ENCODE measurements at regions not wholly inside any gene's neighbourhood (a gene's known extent, or its start where the extent isn't known, plus 50 kb on each side); places are given as distances from the start of the nearest gene placed in this dataset.

GRCh38 chr11:116467823-116468222 is 305.0 kb downstream of the BUD13 start:
- no peak for DNase-seq

GRCh38 chr11:116466801-116467200 is 306.0 kb downstream of the BUD13 start:
- DNase-seq, result no peak

- no peak for DNase-seq
Observed at GRCh38 chr11:116466191-116466590, 306.6 kb downstream of the BUD13 start.

DNA sequence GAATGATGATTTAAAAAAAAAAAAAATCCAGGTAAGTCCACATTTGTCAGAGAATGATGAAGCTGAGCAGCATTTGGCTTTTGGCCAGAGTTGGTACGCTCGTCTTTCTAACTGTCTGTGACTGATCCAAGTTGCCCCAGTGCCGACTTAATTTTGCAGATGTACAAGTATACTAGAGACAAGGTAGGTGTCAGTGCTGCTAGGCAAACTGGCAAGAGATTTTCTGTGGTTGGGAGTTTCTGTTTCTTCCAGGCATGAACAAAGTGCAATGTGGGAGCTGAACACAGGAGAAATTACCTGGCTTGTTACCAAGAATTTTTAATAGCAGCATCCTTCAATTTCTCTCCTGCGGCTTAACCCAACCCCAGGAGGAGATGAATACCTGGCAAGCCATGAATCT is 307.7 kb downstream of the BUD13 start:
- no peak for DNase-seq

- DNase-seq, result no peak
Observed at GRCh38 chr11:116461789-116462188, 311.0 kb downstream of the BUD13 start.

- DNase-seq, result no peak
Observed at GRCh38 chr11:116460156-116460920, 312.4 kb downstream of the BUD13 start.

- no peak for DNase-seq
Observed at GRCh38 chr11:116459185-116460045, 313.4 kb downstream of the BUD13 start.

GRCh38 chr11:116458546-116458945 is 314.2 kb downstream of the BUD13 start:
- DNase-seq, result no peak

DNA sequence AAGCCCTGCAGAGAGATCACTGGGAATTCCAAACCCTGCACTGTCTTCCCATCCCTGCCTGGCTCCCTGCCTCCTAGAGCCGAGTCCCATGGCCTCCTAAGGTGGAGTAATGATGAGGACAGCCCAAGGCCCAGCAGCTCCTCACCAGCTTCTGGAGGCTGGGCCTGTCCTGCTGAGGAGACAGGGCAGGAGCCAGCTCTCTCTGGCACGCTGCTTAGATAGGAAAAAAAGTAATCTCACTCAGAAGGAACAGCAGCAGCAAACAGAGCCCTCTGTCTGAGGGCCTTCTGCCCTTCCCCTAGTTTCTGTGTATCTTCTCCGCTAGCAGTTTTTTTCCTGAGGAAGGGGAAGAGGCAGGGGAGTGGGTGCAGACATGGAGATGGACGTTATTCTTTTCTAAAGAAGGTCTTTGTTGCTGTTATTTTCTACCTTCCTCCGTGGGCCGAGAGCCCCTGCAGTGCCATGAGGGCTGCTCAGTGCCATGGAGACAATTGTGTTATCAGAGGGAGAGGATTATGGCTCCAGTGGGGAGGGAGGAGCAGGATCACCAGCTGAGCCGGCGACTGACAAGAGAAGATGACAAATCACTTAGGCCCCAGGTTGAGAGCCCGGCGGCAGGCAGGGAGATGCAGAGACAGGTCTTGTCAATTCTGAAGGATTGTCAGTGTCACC is 315.3 kb downstream of the BUD13 start:
- no peak for DNase-seq

- no peak for DNase-seq
Observed at GRCh38 chr11:116454951-116455350, 317.8 kb downstream of the BUD13 start.

DNA sequence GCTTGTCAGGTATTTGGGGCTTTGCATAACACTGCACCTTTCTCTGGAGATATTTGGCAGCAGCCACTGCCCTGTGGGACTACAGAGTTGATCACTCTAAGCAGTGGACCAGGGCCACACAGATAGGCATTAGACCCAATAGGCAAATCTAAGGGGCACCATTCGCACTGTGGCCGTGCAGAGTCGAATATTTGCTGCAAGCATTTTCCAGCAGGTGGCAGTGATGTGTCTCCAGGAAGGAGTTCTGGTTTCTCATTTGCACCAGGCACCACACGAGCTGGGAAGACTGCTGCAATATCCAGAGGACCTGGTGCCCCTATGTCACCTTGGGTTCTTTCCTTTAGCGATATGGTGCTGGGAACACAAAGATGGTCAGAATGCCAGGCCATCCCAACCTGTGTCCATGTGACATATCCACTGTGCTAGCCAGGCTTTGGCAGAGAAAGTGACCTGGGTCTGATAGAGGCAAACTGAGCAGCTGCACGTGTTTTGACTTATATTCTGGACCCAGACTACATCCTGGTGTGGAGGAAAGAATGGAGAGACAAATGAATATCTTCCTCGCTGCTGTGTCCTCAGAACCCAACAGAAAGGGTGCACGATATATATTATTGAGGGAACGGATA is 318.7 kb downstream of the BUD13 start:
- no peak for DNase-seq

DNA sequence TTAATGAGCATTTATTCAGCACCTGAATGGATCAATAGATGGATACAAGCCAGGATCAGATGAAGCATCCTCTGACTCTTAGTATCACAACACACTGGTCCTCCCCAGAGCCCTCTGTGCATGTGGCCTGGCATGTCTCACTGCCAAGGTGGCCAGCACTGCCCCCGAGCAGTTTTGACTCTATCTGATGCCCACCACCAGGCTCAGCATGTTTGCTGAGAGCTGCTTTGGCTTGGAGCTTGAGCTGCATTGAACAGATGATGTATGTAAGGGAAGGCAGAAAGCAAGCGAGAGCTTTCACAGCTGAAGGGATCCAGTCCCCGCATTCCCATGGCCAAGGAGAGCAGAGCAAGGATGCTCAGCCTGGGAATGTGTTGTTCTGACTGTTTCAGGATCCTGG is 320.3 kb downstream of the BUD13 start:
- DNase-seq, result no peak

DNA sequence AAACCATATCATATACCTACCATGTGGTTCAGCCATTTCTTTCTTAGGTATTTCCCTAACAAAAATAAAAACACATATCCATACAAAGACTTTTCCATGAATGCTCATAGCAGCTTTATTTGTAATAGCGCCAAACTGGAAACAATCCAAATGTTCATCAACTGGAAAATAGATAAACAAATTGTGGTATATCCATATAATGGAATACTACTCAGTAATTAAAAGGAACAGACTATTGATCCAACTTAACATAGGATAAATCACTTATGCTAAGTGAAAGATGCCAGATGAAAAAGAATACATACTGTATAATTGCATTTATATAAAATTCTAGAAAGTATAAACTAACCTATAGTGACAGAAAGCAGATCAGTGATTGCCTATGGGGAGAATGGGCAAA is 323.3 kb downstream of the BUD13 start:
- no peak for DNase-seq

- no peak for DNase-seq
Observed at GRCh38 chr11:116446048-116446941, 326.5 kb downstream of the BUD13 start.

- DNase-seq, result no peak
Observed at GRCh38 chr11:116445108-116446047, 327.4 kb downstream of the BUD13 start.

GRCh38 chr11:116442238-116442752 is 330.5 kb downstream of the BUD13 start:
- no peak for DNase-seq

- no peak for DNase-seq
Observed at GRCh38 chr11:116439361-116439677, 333.5 kb downstream of the BUD13 start.

- DNase-seq, result no peak
Observed at GRCh38 chr11:116438651-116439360, 334.0 kb downstream of the BUD13 start.

DNA sequence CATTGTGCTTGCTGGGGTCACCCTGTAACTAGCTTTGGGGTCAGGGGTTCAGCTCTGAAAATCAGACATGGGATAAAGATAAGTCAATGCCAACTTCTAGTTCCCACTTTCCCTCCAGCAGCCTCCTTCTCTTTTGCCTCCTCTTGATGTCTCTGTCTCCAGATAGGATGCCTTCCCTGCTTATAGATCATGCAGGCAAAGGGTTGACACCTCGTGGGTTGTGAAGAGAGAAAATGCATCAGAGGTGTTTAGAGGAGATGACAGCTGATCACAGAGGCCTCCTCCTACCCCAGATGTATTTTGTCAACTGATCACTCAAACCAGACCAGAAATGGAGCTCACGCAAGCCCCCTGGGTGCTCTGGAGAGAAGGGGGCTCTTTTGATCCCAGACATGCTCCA is 337.8 kb downstream of the BUD13 start:
- no peak for DNase-seq

DNA sequence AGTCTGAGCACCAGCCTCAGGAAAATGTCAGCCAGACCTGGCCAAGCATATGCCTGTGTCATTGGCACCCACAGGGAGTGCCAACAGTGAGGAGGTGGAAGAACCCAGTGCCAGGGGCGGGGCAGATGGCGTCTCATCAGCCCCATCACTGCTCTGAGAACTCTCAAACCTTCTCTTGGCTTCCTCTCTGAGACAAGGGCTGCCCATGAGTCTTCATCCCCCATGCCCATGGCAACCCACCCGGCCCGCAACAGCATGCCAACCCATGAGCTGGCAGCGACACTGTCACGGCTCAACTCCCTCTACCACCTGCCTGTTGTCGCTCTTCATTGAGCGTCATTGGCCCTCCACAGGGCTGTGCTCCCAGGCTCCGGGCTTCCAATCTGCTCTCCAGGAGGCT is 340.5 kb downstream of the BUD13 start:
- no peak for DNase-seq
